GM12891 (cell line): ENCODE measurements at regions not wholly inside any gene's neighbourhood (a gene's known extent, or its start where the extent isn't known, plus 50 kb on each side); places are given as distances from the start of the nearest gene placed in this dataset.

ENCODE experiments used
- PAX5 ChIP-seq: IDR thresholded peaks from 2 replicates; pipeline ENCODE4 v1.6.1; 2011; ENCODE audit warnings: low read length, moderate library complexity, mild to moderate bottlenecking; ENCODE audit not compliant: insufficient read depth, severe bottlenecking
- POLR2A ChIP-seq: IDR thresholded peaks from 2 replicates; pipeline ENCODE4 v1.6.1; 2011; ENCODE audit warnings: low read depth, low read length, control low read depth
- POLR2AphosphoS5 ChIP-seq: IDR thresholded peaks from 2 replicates; pipeline ENCODE4 v1.6.1; 2011; ENCODE audit warnings: low read depth, low read length, control low read depth
- POU2F2 ChIP-seq: IDR thresholded peaks from 2 replicates; pipeline ENCODE4 v1.6.1; 2011; ENCODE audit warnings: low read depth, mild to moderate bottlenecking, control low read depth, low read length, moderate library complexity
- SPI1 ChIP-seq: IDR thresholded peaks from 2 replicates; pipeline ENCODE4 v1.6.1; 2011; ENCODE audit warnings: low read depth, low read length, control low read depth
- TAF1 ChIP-seq: IDR thresholded peaks from 2 replicates; pipeline ENCODE4 v1.6.1; 2011; ENCODE audit warnings: low read depth, low read length, control low read depth

- TF ChIP-seq POLR2A (no peak), TAF1 (no peak), POLR2AphosphoS5 (no peak), POU2F2 (no peak), SPI1 (no peak), PAX5 (no peak)
These were observed 78.7 kb upstream of the COL6A5 start for GRCh38 chr3:130266817-130267216.
